Activated B cell treated with CpG ODN at 0.5 μM for 24 hours (primary cell): ENCODE measurements at regions not wholly inside any gene's neighbourhood (a gene's known extent, or its start where the extent isn't known, plus 50 kb on each side); places are given as distances from the start of the nearest gene placed in this dataset.

Source experiments
- ATAC-seq: fragments of 200-7000 bp; cut with Tn5 transposase; one replicate; pipeline ENCODE4 v1.10.0; 2021; ENCODE audit warnings: low read depth, mild to moderate bottlenecking, moderate library complexity
- CTCF ChIA-PET: fragments of 350-600 bp; sonication (Branson Sonifier 250); formaldehyde crosslinking; loops from one replicate; lab custom pipeline; 2021; ENCODE audit warnings: antibody characterized with exemption; lab: Charles Lee
- POLR2A ChIA-PET: fragments of 350-600 bp; sonication (Branson Sonifier 250); formaldehyde crosslinking; loops from one replicate; lab custom pipeline; 2021; ENCODE audit warnings: antibody characterized with exemption; lab: Charles Lee
- DNase-seq: peaks from one replicate; pipeline ENCODE4 v3.0.0; 2022
- H3K27ac Mint-ChIP-seq: one replicate; pipeline ENCODE4 v1.8.0; 2020; ENCODE audit warnings: mixed read lengths
- H3K27me3 Mint-ChIP-seq: one replicate; pipeline ENCODE4 v1.8.0; 2021; ENCODE audit warnings: mixed read lengths
- H3K36me3 Mint-ChIP-seq: one replicate; pipeline ENCODE4 v1.8.0; 2021; ENCODE audit warnings: low read depth, mixed read lengths
- H3K4me1 Mint-ChIP-seq: one replicate; pipeline ENCODE4 v1.8.0; 2021; ENCODE audit warnings: mixed read lengths
- H3K4me3 Mint-ChIP-seq: one replicate; pipeline ENCODE4 v1.8.0; 2020; ENCODE audit warnings: mild to moderate bottlenecking, mixed read lengths
- H3K9me3 Mint-ChIP-seq: one replicate; pipeline ENCODE4 v1.8.0; 2020; ENCODE audit warnings: mixed read lengths
- CTCF ChIP-seq: fragments of 200-600 bp; IDR thresholded peaks from one replicate; pipeline ENCODE4 v1.8.0; 2022; ENCODE audit warnings: antibody characterized with exemption, mild to moderate bottlenecking
- intact Hi-C: fragments of 100-400 bp; cut with micrococcal nuclease; formaldehyde crosslinking; loops from one replicate; pipeline ENCODE4 v1.15.1; 2024

- ChIA-PET CTCF (no interaction called here), POLR2A (no interaction called here)
- Mint-ChIP-seq H3K27me3 (no peaks in the 10 kb centered on the region), H3K27ac (no peak overlapping the region), H3K4me1 (no peaks in the 10 kb centered on the region), H3K4me3 (no peak overlapping the region), H3K9me3 (peaks cover 5% of the 10 kb centered on the region), H3K36me3 (no peaks in the 10 kb centered on the region)
- DNase-seq (no peak), ATAC-seq (no peak)
- intact Hi-C loops, result no loop called here
- no peak for TF ChIP-seq CTCF
Measured at GRCh38 chr11:80521592-80521991, 1080.8 kb upstream of the TENM4 start.

- ChIA-PET CTCF (no interaction called here), POLR2A (no interaction called here)
- intact Hi-C loops, result no loop called here
- Mint-ChIP-seq H3K27me3 (no peaks in the 10 kb centered on the region), H3K4me1 (no peaks in the 10 kb centered on the region), H3K4me3 (no peak overlapping the region), H3K9me3 (peaks cover 5% of the 10 kb centered on the region), H3K27ac (no peak overlapping the region), H3K36me3 (no peaks in the 10 kb centered on the region)
- ATAC-seq, result no peak
- no peak for DNase-seq
- no peak for TF ChIP-seq CTCF
Measured at GRCh38 chr11:80520507-80520887, 1079.7 kb upstream of the TENM4 start.

GRCh38 chr11:80519596-80520506 lies 1079.0 kb upstream of the TENM4 start:
- H3K4me1 Mint-ChIP-seq, result no peaks in the 10 kb centered on the region
- ATAC-seq, result no peak
- intact Hi-C loops, result no loop called here
- TF ChIP-seq CTCF, result no peak
- ChIA-PET POLR2A (no interaction called here), CTCF (no interaction called here)
- H3K27me3 Mint-ChIP-seq, result no peaks in the 10 kb centered on the region
- H3K9me3 Mint-ChIP-seq, result peaks cover 8% of the 10 kb centered on the region
- H3K36me3 Mint-ChIP-seq, result no peaks in the 10 kb centered on the region
- no peak for DNase-seq
- no peak overlapping the region for H3K27ac Mint-ChIP-seq
- H3K4me3 Mint-ChIP-seq, result no peak overlapping the region

- Mint-ChIP-seq H3K4me3 (no peak overlapping the region), H3K36me3 (no peaks in the 10 kb centered on the region), H3K9me3 (peaks cover 8% of the 10 kb centered on the region), H3K27me3 (no peaks in the 10 kb centered on the region), H3K4me1 (no peaks in the 10 kb centered on the region), H3K27ac (no peak overlapping the region)
- ChIA-PET POLR2A (no interaction called here), CTCF (no interaction called here)
- intact Hi-C loops, result no loop called here
- no peak for TF ChIP-seq CTCF
- no peak for DNase-seq
- no peak for ATAC-seq
Measured at GRCh38 chr11:80517701-80518100, 1076.9 kb upstream of the TENM4 start.

- Mint-ChIP-seq H3K27ac (no peak overlapping the region), H3K9me3 (peaks cover 8% of the 10 kb centered on the region), H3K27me3 (no peaks in the 10 kb centered on the region), H3K4me1 (no peaks in the 10 kb centered on the region), H3K4me3 (no peak overlapping the region), H3K36me3 (no peaks in the 10 kb centered on the region)
- ChIA-PET POLR2A (no interaction called here), CTCF (no interaction called here)
- no peak for DNase-seq
- ATAC-seq, result no peak
- TF ChIP-seq CTCF, result no peak
- intact Hi-C loops, result no loop called here
Measured at GRCh38 chr11:80515097-80515496, 1074.3 kb upstream of the TENM4 start.
